HG03342 (cell line): ENCODE measurements at regions not wholly inside any gene's neighbourhood (a gene's known extent, or its start where the extent isn't known, plus 50 kb on each side); places are given as distances from the start of the nearest gene placed in this dataset.

Experiments used
- ATAC-seq: cut with Tn5 transposase; IDR thresholded peaks from one replicate; pipeline ENCODE4 v1.9.1; 2021; ENCODE audit warnings: mild to moderate bottlenecking, moderate library complexity; ENCODE audit not compliant: unreplicated experiment

GRCh38 chr20:17093782-17094181 is 133.1 kb upstream of the PCSK2 start:
- ATAC-seq, result no peak

- no peak for ATAC-seq
Measured at GRCh38 chr20:17097603-17098002, 129.2 kb upstream of the PCSK2 start.

GRCh38 chr20:17100506-17100905 is 126.3 kb upstream of the PCSK2 start:
- ATAC-seq, result no peak

- ATAC-seq, result no peak
Measured at GRCh38 chr20:17107127-17107526, 119.7 kb upstream of the PCSK2 start.

- ATAC-seq, result no peak
Measured at GRCh38 chr20:17108896-17109295, 117.9 kb upstream of the PCSK2 start.

GRCh38 chr20:17109307-17109706 is 117.5 kb upstream of the PCSK2 start:
- ATAC-seq, result no peak

- no peak for ATAC-seq
Measured at GRCh38 chr20:17128206-17128605, 98.6 kb upstream of the PCSK2 start.

GRCh38 chr20:17129089-17129488 is 97.8 kb upstream of the PCSK2 start:
- no peak for ATAC-seq

- ATAC-seq, result no peak
Measured at GRCh38 chr20:17137692-17138091, 89.1 kb upstream of the PCSK2 start.

GRCh38 chr20:17138237-17138636 is 88.6 kb upstream of the PCSK2 start:
- no peak for ATAC-seq

- no peak for ATAC-seq
Measured at GRCh38 chr20:17140894-17141293, 85.9 kb upstream of the PCSK2 start.

GRCh38 chr20:17141568-17141967 is 85.3 kb upstream of the PCSK2 start:
- no peak for ATAC-seq

- ATAC-seq, result no peak
Measured at GRCh38 chr20:17142666-17143065, 84.2 kb upstream of the PCSK2 start.

- ATAC-seq, result no peak
Measured at GRCh38 chr20:17150858-17151257, 76.0 kb upstream of the PCSK2 start.

- no peak for ATAC-seq
Measured at GRCh38 chr20:17155401-17155800, 71.4 kb upstream of the PCSK2 start.

GRCh38 chr20:17158701-17159100 is 68.1 kb upstream of the PCSK2 start:
- ATAC-seq, result no peak

GRCh38 chr20:17161673-17162481 is 65.0 kb upstream of the PCSK2 start:
- ATAC-seq, result no peak

- no peak for ATAC-seq
Measured at GRCh38 chr20:17168026-17168612, 58.7 kb upstream of the PCSK2 start.

GRCh38 chr20:17169585-17170136 is 57.2 kb upstream of the PCSK2 start:
- ATAC-seq, result no peak

GRCh38 chr20:17171746-17172280 is 55.0 kb upstream of the PCSK2 start:
- no peak for ATAC-seq

GRCh38 chr20:17172836-17173516 is 53.9 kb upstream of the PCSK2 start:
- no peak for ATAC-seq
